ENCODE measurements at regions not wholly inside any gene's neighbourhood (a gene's known extent, or its start where the extent isn't known, plus 50 kb on each side); places are given as distances from the start of the nearest gene placed in this dataset.

GRCh38 chr20:63145156-63145555 lies 70.8 kb downstream of the YTHDF1 start:
- TF ChIP-seq CTCF (IDR thresholded peaks at IDR 0.05) (no peak), POLR2AphosphoS5 (IDR thresholded peaks at IDR 0.05) (no peak), POLR2A (IDR thresholded peaks at IDR 0.05) (no peak)
